IMR-90 (cell line): ENCODE measurements at regions not wholly inside any gene's neighbourhood (a gene's known extent, or its start where the extent isn't known, plus 50 kb on each side); places are given as distances from the start of the nearest gene placed in this dataset.

ENCODE experiments used
- ATAC-seq: fragments of 200-7000 bp; cut with Tn5 transposase; 2 replicates; pipeline ENCODE4 v1.9.1; 2020; ENCODE audit warnings: low read depth, mild to moderate bottlenecking, moderate library complexity
- BruUV-seq: library from RNA; stranded (reverse); fragments of 400-500 nt; replicated peaks from 2 replicates; lab custom pipeline; 2021; lab: Mats Ljungman, UMichigan
- CTCF ChIA-PET: fragments of 300-600 bp; formaldehyde crosslinking; extraction: SDS; loops from one replicate; lab custom pipeline; 2021; ENCODE audit warnings: antibody characterized with exemption; lab: Yijun Ruan, JAX
- POLR2A ChIA-PET: fragments of 300-600 bp; sonication (Branson Sonifier 250); formaldehyde crosslinking; loops from one replicate; lab custom pipeline; 2022; ENCODE audit warnings: antibody characterized with exemption; ENCODE audit not compliant: unreplicated experiment; lab: Charles Lee
- DNase-seq: peaks from one replicate; pipeline ENCODE4 v3.0.0; 2013
- H2AFZ ChIP-seq: replicated peaks from 2 replicates; pipeline ENCODE3; 2013; ENCODE audit warnings: low read length, mild to moderate bottlenecking; ENCODE audit not compliant: poor library complexity
- H2AK5ac ChIP-seq: 2 replicates; pipeline ENCODE4 v1.6.1; 2013; ENCODE audit warnings: low read depth, low read length, inconsistent platforms
- H2AK9ac ChIP-seq: replicated peaks from 2 replicates; pipeline ENCODE3; 2013; ENCODE audit warnings: mild to moderate bottlenecking, low read depth, low read length, moderate library complexity; ENCODE audit not compliant: poor library complexity
- H2BK120ac ChIP-seq: 2 replicates; pipeline ENCODE4 v1.6.1; 2013; ENCODE audit warnings: low read depth, low read length, inconsistent platforms
- H2BK15ac ChIP-seq: 3 replicates; pipeline ENCODE4 v1.6.1; 2013; ENCODE audit warnings: low read depth, low read length, inconsistent platforms
- H2BK20ac ChIP-seq: 2 replicates; pipeline ENCODE4 v1.6.1; 2013; ENCODE audit warnings: low read depth, mild to moderate bottlenecking, inconsistent platforms, low read length, moderate library complexity
- H2BK5ac ChIP-seq: 2 replicates; pipeline ENCODE4 v1.6.1; 2013; ENCODE audit warnings: mild to moderate bottlenecking, low read depth, low read length, inconsistent platforms; ENCODE audit not compliant: poor library complexity, severe bottlenecking
- H3K14ac ChIP-seq: replicated peaks from 2 replicates; pipeline ENCODE4 v1.6.1; 2013; ENCODE audit warnings: low read depth, low read length, inconsistent platforms
- H3K18ac ChIP-seq: 2 replicates; pipeline ENCODE4 v1.6.1; 2013; ENCODE audit warnings: low read depth, low read length, control low read depth
- H3K23ac ChIP-seq: 2 replicates; pipeline ENCODE4 v1.6.1; 2013; ENCODE audit warnings: low read depth, low read length, inconsistent platforms
- H3K27ac ChIP-seq: 2 replicates; pipeline ENCODE4 v1.5.1; 2013; ENCODE audit warnings: mild to moderate bottlenecking, control low read depth, low read length; ENCODE audit not compliant: insufficient read depth
- H3K27me3 ChIP-seq: 2 replicates; pipeline ENCODE4 v1.6.1; 2013; ENCODE audit warnings: low read length; ENCODE audit not compliant: control insufficient read depth, insufficient read depth
- H3K36me3 ChIP-seq: 2 replicates; pipeline ENCODE4 v1.6.1; 2013; ENCODE audit warnings: low read length, mixed read lengths; ENCODE audit not compliant: control insufficient read depth, insufficient read depth
- H3K4ac ChIP-seq: 2 replicates; pipeline ENCODE4 v1.6.1; 2013; ENCODE audit warnings: low read depth, low read length, inconsistent platforms
- H3K4me1 ChIP-seq: 2 replicates; pipeline ENCODE4 v1.6.1; 2013; ENCODE audit warnings: low read length, mixed read lengths; ENCODE audit not compliant: control insufficient read depth, insufficient read depth
- H3K4me2 ChIP-seq: 2 replicates; pipeline ENCODE4 v1.6.1; 2013; ENCODE audit warnings: low read depth, mild to moderate bottlenecking, control low read depth, low read length, moderate library complexity
- H3K4me3 ChIP-seq: 2 replicates; pipeline ENCODE4 v1.5.1; 2013; ENCODE audit warnings: low read depth, mild to moderate bottlenecking, control low read depth, low read length, moderate library complexity; ENCODE audit not compliant: insufficient read depth
- H3K56ac ChIP-seq: 2 replicates; pipeline ENCODE4 v1.6.1; 2013; ENCODE audit warnings: low read length, inconsistent platforms; ENCODE audit not compliant: insufficient read depth; ENCODE audit errors: extremely low read depth
- H3K79me1 ChIP-seq, 2 experiments: 2 replicates each; pipeline ENCODE4 v1.6.1; 2013; ENCODE audit warnings: low read length in 2 of 2, inconsistent platforms in 1 of 2, low read depth in 1 of 2
- H3K9ac ChIP-seq: 2 replicates; pipeline ENCODE4 v1.6.1; 2013; ENCODE audit warnings: low read depth, low read length, control low read depth
- H3K9me1 ChIP-seq: 2 replicates; pipeline ENCODE4 v1.6.1; 2013; ENCODE audit warnings: low read length, inconsistent platforms; ENCODE audit not compliant: insufficient read depth
- H3K9me3 ChIP-seq: 2 replicates; pipeline ENCODE4 v1.6.1; 2013; ENCODE audit warnings: low read length; ENCODE audit not compliant: control insufficient read depth, insufficient read depth
- H4K20me1 ChIP-seq: 2 replicates; pipeline ENCODE4 v1.6.1; 2013; ENCODE audit warnings: low read length, inconsistent platforms; ENCODE audit not compliant: insufficient read depth
- H4K5ac ChIP-seq: 2 replicates; pipeline ENCODE4 v1.6.1; 2013; ENCODE audit warnings: mild to moderate bottlenecking, low read depth, low read length, control low read depth
- H4K8ac ChIP-seq, 2 experiments: 2 replicates each; pipeline ENCODE4 v1.6.1; 2013; ENCODE audit warnings: low read depth in 2 of 2, low read length in 2 of 2, control low read depth in 1 of 2, inconsistent platforms in 1 of 2
- H4K91ac ChIP-seq: 2 replicates; pipeline ENCODE4 v1.6.1; 2013; ENCODE audit warnings: low read depth, low read length, inconsistent platforms; ENCODE audit not compliant: insufficient read depth
- WGBS, 2 experiments: methylation state at CpG; one replicate each; pipeline versions ENCODE4 v1.1.5 to v1.1.7; 2013; ENCODE audit warnings: missing lambda C conversion rate in 2 of 2; ENCODE audit not compliant: insufficient read length in 1 of 2; ENCODE audit errors: extremely low coverage in 2 of 2; 5-methylcytosine and 5-hydroxymethylcytosine counted together
- dilution Hi-C: fragments of 300-500 bp; cut with HindIII; formaldehyde crosslinking; loops from one replicate; pipeline ENCODE4 v1.14.3; 2018; ENCODE audit warnings: low sequenced_read_pairs; ENCODE audit not compliant: unreplicated experiment
- in situ Hi-C: fragments of 300-500 bp; cut with MboI; formaldehyde crosslinking; loops from 3 replicates; pipeline ENCODE4 v1.14.3; 2019; ENCODE audit warnings: low sequenced_read_pairs, inconsistent platforms, mixed read lengths
- intact Hi-C: fragments of 100-400 bp; cut with micrococcal nuclease; formaldehyde crosslinking; loops from 2 replicates; pipeline ENCODE4 v1.10.0; 2022
- TF ChIP-seq, protein P1 (sequence below): fragments of 150-350 bp; IDR thresholded peaks from 2 replicates; pipeline ENCODE4 v1.6.1; 2017; ENCODE audit warnings: mild to moderate bottlenecking, antibody characterized with exemption, low read length, low read depth

DNA sequence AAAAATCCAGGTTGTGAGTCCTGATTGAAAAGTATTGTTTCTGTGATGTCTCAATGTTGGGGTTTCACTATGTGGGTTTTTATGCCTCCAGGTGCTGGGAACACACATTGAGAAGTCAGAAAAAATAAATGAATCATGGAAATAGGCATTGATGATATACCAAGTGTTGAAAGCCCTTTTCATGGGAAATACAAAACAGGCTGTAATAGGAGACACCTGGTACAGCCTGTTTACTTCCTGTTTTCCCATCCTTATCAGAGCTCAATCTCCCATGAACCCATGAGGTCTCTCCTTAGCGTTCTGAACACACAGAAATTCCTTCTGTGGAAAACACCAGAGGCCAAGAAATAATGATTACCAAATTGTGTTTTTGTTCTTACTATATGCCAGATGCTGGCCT is 106.3 kb upstream of the BOD1L1 start:
- Histone ChIP-seq H3K4me1 (no peaks in the 10 kb centered on the region), H3K9me3 (no peaks in the 10 kb centered on the region), H2AK5ac (no peak overlapping the region), H3K4me2 (no peak overlapping the region), H3K27me3 (no peaks in the 10 kb centered on the region), H3K18ac (no peak overlapping the region), H4K91ac (no peak overlapping the region), H2BK20ac (no peak overlapping the region), H3K27ac (no peak overlapping the region), H3K9ac (no peak overlapping the region), H3K4me3 (no peak overlapping the region), H4K20me1 (no peaks in the 10 kb centered on the region), H2AK9ac (no peak overlapping the region), H3K36me3 (no peaks in the 10 kb centered on the region), H3K23ac (no peak overlapping the region), H3K14ac (no peak overlapping the region), H3K4ac (no peak overlapping the region), H3K9me1 (no peaks in the 10 kb centered on the region), H2BK15ac (no peak overlapping the region), H2BK5ac (no peak overlapping the region), H2AFZ (no peak overlapping the region), H4K5ac (no peak overlapping the region), H4K8ac (no peak overlapping the region), H3K56ac (no peak overlapping the region), H3K79me1 (no peaks in the 10 kb centered on the region), H2BK120ac (no peak overlapping the region)
- CTCF ChIA-PET, result no interaction called here
- no peak for ATAC-seq
- dilution Hi-C loops (no loop called here), intact Hi-C loops (no loop called here), in situ Hi-C loops (no loop called here)
- TF ChIP-seq, protein P1, sequence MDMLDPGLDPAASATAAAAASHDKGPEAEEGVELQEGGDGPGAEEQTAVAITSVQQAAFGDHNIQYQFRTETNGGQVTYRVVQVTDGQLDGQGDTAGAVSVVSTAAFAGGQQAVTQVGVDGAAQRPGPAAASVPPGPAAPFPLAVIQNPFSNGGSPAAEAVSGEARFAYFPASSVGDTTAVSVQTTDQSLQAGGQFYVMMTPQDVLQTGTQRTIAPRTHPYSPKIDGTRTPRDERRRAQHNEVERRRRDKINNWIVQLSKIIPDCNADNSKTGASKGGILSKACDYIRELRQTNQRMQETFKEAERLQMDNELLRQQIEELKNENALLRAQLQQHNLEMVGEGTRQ, result no peak
- POLR2A ChIA-PET, result no interaction called here
- DNase-seq, result no peak
- no TSS peak for BruUV-seq
- no CpG with 5 or more reads among the region's 1 CpG for WGBS, 2 experiments
